ENCODE measurements at regions not wholly inside any gene's neighbourhood (a gene's known extent, or its start where the extent isn't known, plus 50 kb on each side); places are given as distances from the start of the nearest gene placed in this dataset.
"Not testable (repeated sequence)": the region's sequence is repeated elsewhere in the genome, so short reads cannot be mapped to it uniquely, and the experiment has no call there.

DNA sequence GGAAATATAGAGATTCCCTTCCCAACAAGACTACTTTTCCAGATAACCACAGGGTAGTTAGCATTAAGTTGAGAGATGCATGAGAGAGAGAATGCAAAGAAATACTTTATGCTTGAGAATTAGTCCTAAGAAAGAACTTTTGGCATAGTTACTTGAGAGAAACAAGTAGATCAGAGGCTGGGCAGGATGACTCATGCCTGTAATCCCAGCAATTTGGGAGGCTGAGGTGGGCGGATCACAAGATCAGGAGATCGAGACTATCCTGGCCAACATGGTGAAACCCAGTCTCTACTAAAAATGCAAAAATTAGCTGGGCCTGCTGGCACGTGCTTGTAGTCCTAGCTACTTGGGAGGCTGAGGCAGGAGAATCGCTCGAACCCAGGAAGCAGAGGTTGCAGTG lies 276.5 kb downstream of the SEMA3D start:
- H3K27ac Mint-ChIP-seq; DNase-seq; H3K4me3 Mint-ChIP-seq; CTCF ChIA-PET; H3K9me3 Mint-ChIP-seq; H3K27me3 Mint-ChIP-seq; H3K4me1 Mint-ChIP-seq; POLR2A ChIA-PET; H3K36me3 Mint-ChIP-seq (ENCODE audit: low read depth): not testable (repeated sequence)

DNA sequence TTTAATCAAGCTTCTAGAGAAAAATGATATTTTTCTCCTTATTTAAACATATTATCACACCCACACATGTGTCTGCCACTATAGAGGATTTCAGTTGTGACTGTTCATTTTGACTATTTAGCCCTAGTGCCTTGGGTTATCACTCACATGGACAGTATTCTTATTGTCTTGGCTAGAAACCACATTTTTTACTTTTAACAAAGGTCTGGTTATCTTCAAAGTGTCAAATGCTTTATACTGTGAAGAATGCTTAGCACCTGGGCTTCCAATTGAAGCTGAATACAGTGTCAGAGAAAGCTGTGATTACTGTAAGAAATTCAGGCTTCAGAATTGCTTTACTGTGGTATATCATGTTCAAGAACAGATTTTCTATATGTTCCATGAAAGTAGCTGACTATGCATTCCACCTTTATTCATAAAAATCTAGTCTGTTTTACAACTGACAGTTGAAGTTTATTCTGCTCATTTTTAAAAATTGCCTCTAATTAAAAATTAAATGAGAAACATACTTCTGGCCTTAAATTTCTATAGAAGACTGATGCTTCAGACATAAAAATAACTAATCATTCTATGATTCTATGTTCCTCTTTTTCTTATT lies 278.6 kb downstream of the SEMA3D start:
- Mint-ChIP-seq H3K36me3 (ENCODE audit: low read depth) (no peaks in the 10 kb centered on the region), H3K9me3 (peaks cover 3% of the 10 kb centered on the region), H3K27ac (no peak overlapping the region), H3K27me3 (no peaks in the 10 kb centered on the region), H3K4me1 (no peaks in the 10 kb centered on the region), H3K4me3 (no peak overlapping the region)
- ChIA-PET POLR2A (no interaction called here), CTCF (no interaction called here)
- DNase-seq, result no peak

DNA sequence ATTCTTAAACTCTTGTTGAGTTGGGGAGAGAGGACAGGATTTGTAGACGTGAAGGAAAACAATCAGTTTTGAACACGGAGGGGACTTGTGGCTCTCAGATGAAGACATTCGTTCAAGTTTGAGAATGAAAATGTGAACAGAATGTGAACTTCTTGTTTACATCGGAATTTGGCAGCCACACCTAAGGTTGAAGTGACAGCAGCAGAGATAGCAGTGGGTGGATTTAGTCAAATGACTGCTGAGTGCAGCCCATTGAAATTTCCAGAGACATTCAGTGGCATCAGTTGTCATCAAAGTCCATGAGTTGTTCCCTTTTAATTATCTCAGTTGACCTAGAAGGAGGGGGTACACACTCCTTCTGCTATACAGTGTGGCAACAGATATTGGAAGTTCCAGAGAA lies 280.0 kb downstream of the SEMA3D start:
- Mint-ChIP-seq H3K4me1 (no peaks in the 10 kb centered on the region), H3K27me3 (no peaks in the 10 kb centered on the region), H3K9me3 (peaks cover 3% of the 10 kb centered on the region), H3K36me3 (ENCODE audit: low read depth) (no peaks in the 10 kb centered on the region), H3K4me3 (no peak overlapping the region), H3K27ac (no peak overlapping the region)
- no peak for DNase-seq
- ChIA-PET POLR2A (no interaction called here), CTCF (no interaction called here)

DNA sequence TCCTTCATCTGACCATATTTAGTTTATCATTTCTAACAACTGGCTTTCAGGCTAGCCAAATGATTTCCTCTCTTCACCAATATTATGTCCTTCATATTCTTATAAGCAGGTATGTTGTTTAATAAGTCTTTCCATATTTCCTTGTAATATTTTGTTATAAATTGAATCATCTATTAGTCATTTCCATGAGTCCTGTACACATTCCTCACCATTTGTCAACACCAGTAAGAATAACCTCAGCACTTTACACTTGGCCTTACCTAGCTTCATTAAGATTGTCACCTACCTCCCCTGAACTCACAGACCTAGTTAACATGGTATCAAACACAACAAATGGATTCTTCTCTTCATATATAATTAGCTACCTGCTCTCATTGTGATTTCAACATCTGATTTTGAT lies 282.3 kb downstream of the SEMA3D start:
- Mint-ChIP-seq H3K27ac (no peak overlapping the region), H3K4me3 (no peak overlapping the region), H3K9me3 (peaks cover 3% of the 10 kb centered on the region), H3K4me1 (no peaks in the 10 kb centered on the region), H3K27me3 (no peaks in the 10 kb centered on the region), H3K36me3 (ENCODE audit: low read depth) (no peaks in the 10 kb centered on the region)
- DNase-seq, result no peak
- ChIA-PET CTCF (no interaction called here), POLR2A (no interaction called here)

DNA sequence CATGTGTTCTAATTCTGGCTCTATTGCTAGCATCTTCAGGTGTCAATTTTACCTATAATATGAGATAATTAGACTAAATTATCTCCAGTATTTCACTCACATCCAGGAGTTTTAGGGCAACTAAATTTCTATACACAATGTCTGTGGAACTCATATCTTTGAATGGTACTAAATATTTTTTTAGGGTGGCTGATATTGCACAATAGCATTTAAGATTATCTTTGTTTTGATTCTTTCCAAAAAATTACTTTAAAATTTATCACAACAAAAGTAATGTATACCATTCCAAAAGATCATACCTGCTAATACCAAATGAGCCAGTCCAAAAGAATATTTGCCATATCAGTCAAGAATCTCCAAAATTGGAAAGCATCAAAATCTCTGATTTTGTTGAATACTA lies 285.5 kb downstream of the SEMA3D start:
- DNase-seq, result no peak
- CTCF ChIA-PET, result no interaction called here
- no peaks in the 10 kb centered on the region for H3K4me1 Mint-ChIP-seq
- no peak overlapping the region for H3K27ac Mint-ChIP-seq
- POLR2A ChIA-PET, result no interaction called here
- no peaks in the 10 kb centered on the region for H3K27me3 Mint-ChIP-seq
- peaks cover 3% of the 10 kb centered on the region for H3K9me3 Mint-ChIP-seq
- no peaks in the 10 kb centered on the region for H3K36me3 Mint-ChIP-seq (ENCODE audit: low read depth)
- H3K4me3 Mint-ChIP-seq, result no peak overlapping the region

DNA sequence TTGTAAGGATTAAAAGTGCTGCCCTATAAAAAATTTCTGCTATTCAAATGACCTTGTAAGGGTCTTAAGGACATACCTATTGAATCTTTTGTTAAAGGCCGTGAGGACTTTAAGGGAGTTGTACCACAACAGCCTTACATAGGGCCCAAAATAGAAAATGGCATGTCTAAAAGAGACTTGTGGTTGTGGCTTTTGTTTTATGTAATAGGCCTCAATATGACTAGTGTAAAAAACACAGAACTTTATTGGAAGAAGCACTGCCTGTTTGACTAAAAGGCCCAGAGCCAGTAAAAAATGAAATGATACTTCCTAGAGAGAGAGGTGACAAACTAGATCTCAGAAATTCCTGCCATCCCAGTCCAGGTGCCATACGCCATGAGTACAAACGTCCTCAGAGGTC lies 286.6 kb downstream of the SEMA3D start:
- ChIA-PET CTCF (no interaction called here), POLR2A (no interaction called here)
- no peak for DNase-seq
- Mint-ChIP-seq H3K36me3 (ENCODE audit: low read depth) (no peaks in the 10 kb centered on the region), H3K4me1 (no peaks in the 10 kb centered on the region), H3K9me3 (peaks cover 3% of the 10 kb centered on the region), H3K27ac (no peak overlapping the region), H3K27me3 (no peaks in the 10 kb centered on the region), H3K4me3 (no peak overlapping the region)

DNA sequence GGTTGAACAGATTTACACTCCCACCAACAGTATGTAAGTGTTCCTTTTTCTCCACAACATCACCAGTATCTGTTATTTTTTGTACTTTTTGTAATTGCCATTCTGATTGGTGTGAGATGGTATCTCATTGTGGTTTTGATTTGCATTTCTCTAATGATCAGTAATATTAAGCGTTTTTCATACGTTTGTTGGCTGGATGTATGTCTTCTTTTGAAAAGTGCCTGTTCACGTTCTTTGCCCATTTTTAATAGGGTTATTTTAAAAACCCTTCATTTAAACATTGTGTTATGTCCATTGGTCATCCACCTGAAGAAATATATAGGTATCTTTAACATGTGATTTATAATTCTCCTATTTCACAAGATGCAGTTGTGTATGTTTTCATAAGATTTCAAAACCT lies 291.3 kb downstream of the SEMA3D start:
- Mint-ChIP-seq H3K27me3 (no peaks in the 10 kb centered on the region), H3K36me3 (ENCODE audit: low read depth) (no peaks in the 10 kb centered on the region), H3K4me1 (no peaks in the 10 kb centered on the region), H3K4me3 (no peak overlapping the region), H3K9me3 (peaks cover 3% of the 10 kb centered on the region), H3K27ac (no peak overlapping the region)
- DNase-seq, result no peak
- POLR2A ChIA-PET, result no interaction called here
- CTCF ChIA-PET, result no interaction called here

DNA sequence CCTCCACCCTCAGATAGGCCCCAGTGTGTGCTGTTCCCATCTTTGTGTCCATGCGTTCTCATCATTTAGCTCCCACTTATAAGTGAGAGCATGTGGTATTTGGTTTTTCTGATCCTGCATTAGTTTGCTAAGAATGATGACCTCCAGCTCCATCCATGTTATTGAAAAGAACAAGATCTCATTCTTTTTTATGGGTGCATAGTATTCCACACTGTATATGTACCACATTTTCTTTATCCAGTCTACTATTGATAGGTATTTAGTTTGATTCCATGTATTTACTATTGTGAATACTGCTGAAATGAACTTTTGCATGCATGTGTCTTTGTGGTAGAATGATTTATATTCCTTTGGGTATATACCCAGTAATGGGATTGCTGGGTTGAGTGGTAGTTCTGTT lies 303.3 kb downstream of the SEMA3D start:
- H3K4me1 Mint-ChIP-seq, POLR2A ChIA-PET, CTCF ChIA-PET: not testable (repeated sequence)

DNA sequence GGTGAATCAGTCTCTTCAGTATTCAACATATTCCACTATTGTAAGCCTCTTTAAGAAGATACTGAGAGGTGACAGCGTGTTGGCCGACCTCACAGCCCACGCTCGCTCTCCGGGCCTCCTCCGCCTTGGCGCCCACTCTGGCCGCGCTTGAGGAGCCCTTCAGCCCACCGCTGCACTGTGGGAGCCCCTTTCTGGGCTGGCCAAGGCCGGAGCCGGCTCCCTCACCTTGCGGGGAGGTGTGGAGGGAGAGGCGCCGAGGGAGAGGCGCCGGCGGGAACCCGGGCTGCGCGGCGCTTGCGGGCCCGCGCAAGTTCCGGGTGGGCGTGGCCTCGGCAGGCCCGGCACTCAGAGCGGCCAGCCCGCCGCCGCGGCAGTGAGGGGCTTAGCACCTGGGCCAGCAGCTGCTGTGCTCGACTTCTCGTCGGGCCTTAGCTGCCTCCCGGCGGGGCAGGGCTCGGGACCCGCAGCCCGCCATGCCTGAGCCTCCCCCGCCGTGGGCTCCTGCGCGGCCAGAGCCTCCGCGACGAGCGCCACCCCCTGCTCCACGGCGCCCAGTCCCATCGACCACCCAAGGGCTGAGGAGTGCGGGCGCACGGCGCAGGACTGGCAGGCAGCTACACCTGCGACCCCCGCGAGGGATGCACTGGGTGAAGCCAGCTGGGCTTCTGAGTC lies 306.4 kb downstream of the SEMA3D start:
- H3K4me1 Mint-ChIP-seq; H3K27ac Mint-ChIP-seq; CTCF ChIA-PET; H3K4me3 Mint-ChIP-seq; DNase-seq; H3K27me3 Mint-ChIP-seq; H3K36me3 Mint-ChIP-seq (ENCODE audit: low read depth); POLR2A ChIA-PET: not testable (repeated sequence)
- H3K9me3 Mint-ChIP-seq, result peaks cover 10% of the 10 kb centered on the region

More for the DNA sequence above, 303.3 kb downstream of the SEMA3D start:
- DNase-seq; H3K27ac Mint-ChIP-seq; H3K36me3 Mint-ChIP-seq (ENCODE audit: low read depth); H3K27me3 Mint-ChIP-seq; H3K4me3 Mint-ChIP-seq: not testable (repeated sequence)
- peaks cover 10% of the 10 kb centered on the region for H3K9me3 Mint-ChIP-seq

DNA sequence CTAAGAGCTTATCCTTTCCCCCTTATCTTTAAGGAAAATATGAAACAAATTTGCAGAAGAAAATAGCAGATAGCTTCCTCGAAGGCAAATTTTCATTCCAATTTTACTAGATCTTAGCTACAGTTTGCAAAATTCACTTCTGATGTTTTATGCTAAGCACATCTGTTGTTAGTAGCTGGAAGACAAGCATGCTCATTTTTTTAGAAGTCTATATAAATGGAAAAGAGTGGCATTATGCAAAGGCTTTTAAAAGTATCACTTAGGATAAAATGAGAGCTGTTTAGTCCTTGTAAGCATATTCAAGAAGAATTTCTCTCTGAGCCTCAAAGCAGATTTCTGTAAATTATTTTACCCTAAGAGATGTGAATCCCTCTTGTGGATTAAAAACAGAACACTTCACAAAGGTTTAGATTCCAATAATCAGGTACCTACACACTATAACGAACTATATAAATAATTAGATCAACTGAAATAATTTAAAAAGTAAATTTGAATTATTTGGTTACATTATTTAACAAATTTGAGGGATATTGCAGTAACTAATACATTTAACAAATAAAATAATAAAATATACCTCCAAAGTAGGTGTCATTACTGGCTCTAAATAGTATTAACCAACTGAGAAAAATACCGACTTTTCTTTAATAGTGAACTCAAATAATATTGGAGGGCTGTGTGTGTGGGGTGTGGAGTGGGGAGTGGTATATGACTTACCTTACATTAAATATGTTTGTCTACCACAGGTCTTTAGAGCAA lies 307.1 kb downstream of the SEMA3D start:
- Mint-ChIP-seq H3K4me1 (no peaks in the 10 kb centered on the region), H3K27ac (no peak overlapping the region), H3K9me3 (peaks cover 9% of the 10 kb centered on the region), H3K27me3 (no peaks in the 10 kb centered on the region), H3K4me3 (no peak overlapping the region), H3K36me3 (ENCODE audit: low read depth) (no peaks in the 10 kb centered on the region)
- POLR2A ChIA-PET, result no interaction called here
- no peak for DNase-seq
- CTCF ChIA-PET, result no interaction called here

DNA sequence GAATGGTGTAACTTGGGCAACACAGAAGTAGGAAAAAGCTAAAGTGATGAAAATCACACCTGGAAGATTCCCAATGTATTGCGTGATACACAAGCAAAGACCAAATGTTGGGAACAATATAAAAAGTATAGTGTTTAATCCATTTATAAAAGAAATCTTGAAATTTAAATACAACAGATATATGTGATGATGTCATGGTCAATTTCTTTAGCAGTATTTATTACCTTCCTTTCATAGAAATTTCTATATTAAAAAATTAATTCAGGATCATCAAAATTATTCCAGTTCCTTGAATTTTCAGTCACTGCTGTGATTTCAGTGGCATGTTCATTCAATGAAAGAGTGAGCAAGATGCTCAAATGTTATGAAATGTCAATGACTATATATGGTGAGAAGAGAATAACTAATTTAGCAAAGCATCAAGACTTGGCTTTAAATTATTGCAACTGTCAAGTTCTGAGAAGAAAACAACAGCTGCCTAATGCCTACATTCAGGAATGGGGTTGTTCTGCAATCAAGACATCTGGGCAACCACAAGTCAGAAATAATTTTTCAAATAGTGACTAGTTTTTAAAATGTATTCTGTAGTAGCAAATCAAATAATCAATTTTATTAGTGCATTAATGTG lies 308.8 kb downstream of the SEMA3D start:
- peaks cover 10% of the 10 kb centered on the region for H3K9me3 Mint-ChIP-seq
- no peaks in the 10 kb centered on the region for H3K36me3 Mint-ChIP-seq (ENCODE audit: low read depth)
- H3K4me3 Mint-ChIP-seq, result no peak overlapping the region
- POLR2A ChIA-PET, result no interaction called here
- DNase-seq, result no peak
- H3K27ac Mint-ChIP-seq, result no peak overlapping the region
- CTCF ChIA-PET, result no interaction called here
- H3K4me1 Mint-ChIP-seq, result no peaks in the 10 kb centered on the region
- no peaks in the 10 kb centered on the region for H3K27me3 Mint-ChIP-seq

DNA sequence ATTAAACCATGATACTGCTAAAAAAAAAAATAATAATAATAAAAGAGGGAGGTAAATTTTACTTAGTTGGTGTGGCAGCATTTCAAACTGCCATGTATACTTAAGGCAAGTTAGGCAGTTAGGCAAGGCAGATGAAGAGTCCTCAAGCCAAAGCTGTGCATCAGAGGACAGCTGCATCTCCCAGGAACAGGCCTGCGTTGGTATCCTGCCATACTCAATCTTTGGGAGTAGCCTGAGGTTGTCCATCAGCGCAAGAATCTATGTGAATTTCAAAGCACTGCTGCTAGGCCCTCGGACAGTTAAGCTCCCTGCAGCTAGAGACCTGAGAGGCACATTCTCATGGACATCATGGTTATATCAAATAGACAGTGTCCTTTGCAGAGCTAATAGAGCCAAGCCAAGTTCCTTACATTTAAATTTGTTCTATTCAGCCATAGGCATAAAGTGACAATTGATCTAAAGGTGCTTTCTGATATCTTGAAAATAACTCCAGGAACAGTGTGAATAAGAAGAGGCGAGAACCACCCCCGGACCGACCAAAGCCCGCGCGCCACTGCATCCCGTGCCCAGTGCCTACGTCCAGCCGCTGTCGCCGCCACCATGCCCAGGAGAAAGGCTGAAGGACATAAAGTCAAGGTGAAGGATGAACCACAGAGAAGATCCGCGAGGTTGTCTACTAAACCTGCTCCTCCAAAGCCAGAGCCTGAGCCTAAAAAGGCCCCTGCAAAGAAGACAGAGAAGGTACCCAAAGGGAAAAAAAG lies 310.6 kb downstream of the SEMA3D start:
- H3K4me3 Mint-ChIP-seq, result no peak overlapping the region
- no peak overlapping the region for H3K27ac Mint-ChIP-seq
- H3K4me1 Mint-ChIP-seq, result no peaks in the 10 kb centered on the region
- H3K27me3 Mint-ChIP-seq, result no peaks in the 10 kb centered on the region
- no peak for DNase-seq
- ChIA-PET POLR2A (no interaction called here), CTCF (no interaction called here)
- peaks cover 6% of the 10 kb centered on the region for H3K9me3 Mint-ChIP-seq
- H3K36me3 Mint-ChIP-seq (ENCODE audit: low read depth), result no peaks in the 10 kb centered on the region

DNA sequence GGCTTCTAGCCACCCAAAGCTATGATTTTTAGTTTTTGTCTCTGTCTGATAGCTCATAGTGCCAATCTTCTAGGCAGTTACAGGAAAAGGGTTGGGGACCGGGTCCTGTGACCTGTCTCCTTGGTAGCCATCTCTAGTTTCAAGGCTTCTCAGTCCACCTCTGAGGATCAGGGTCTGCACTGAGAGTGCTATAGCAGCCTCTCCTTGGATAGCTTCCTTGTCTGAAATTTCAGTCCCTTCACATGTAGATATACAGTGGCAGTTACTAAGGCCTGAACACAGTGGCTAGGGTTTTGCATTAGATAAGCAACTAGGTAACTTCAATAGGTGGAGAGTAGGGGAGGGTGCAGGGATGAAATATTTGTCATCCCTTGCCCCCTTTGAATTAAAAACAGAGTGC lies 321.3 kb downstream of the SEMA3D start:
- Mint-ChIP-seq H3K27ac (no peak overlapping the region), H3K9me3 (peaks cover 9% of the 10 kb centered on the region), H3K36me3 (ENCODE audit: low read depth) (no peaks in the 10 kb centered on the region), H3K27me3 (no peaks in the 10 kb centered on the region), H3K4me1 (no peaks in the 10 kb centered on the region), H3K4me3 (no peak overlapping the region)
- ChIA-PET POLR2A (no interaction called here), CTCF (no interaction called here)
- no peak for DNase-seq

Data from activated CD4-positive, alpha-beta memory T cell treated with anti-CD3 and anti-CD28 coated beads, Interleukin-2, amount 10 ng/mL, durations not matched to agents 7 days and 5 days (primary cell).